HCT116 (cell line): ENCODE measurements at regions not wholly inside any gene's neighbourhood (a gene's known extent, or its start where the extent isn't known, plus 50 kb on each side); places are given as distances from the start of the nearest gene placed in this dataset.

Source experiments
- ATAC-seq: fragments of 200-7000 bp; cut with Tn5 transposase; 2 replicates; pipeline ENCODE4 v1.9.1; 2020; ENCODE audit warnings: mild to moderate bottlenecking, moderate library complexity
- BruUV-seq: library from RNA; stranded (reverse); fragments of 400-500 nt; replicated peaks from 2 replicates; lab custom pipeline; 2021; lab: Mats Ljungman, UMichigan
- CTCF ChIA-PET: fragments of 300-600 bp; sonication (Branson Sonifier 250); formaldehyde crosslinking; loops from one replicate; lab custom pipeline; 2021; ENCODE audit warnings: antibody characterized with exemption; lab: Charles Lee
- POLR2A ChIA-PET: fragments of 300-600, 350-600 bp; sonication (Branson Sonifier 250); formaldehyde crosslinking; loops from one replicate; lab custom pipeline; 2021; ENCODE audit warnings: antibody characterized with exemption; lab: Charles Lee
- RAD21 ChIA-PET, 2 experiments: fragments of 300-600 bp; sonication (Branson Sonifier 250); formaldehyde crosslinking; loops; one replicate each; lab custom pipeline; 2023; ENCODE audit warnings: low total read pairs in 2 of 2; ENCODE audit not compliant: uncharacterized antibody in 2 of 2, unreplicated experiment in 2 of 2, low non-redundant PET in 1 of 2; lab: Charles Lee
- DNase-seq: peaks from one replicate; pipeline ENCODE4 v3.0.0-alpha.2; 2010; ENCODE audit warnings: low read depth, low spot score
- H2AFZ ChIP-seq: fragments of 200-600 bp; shearing (Covaris generic), sonication (generic); 2 replicates; pipeline ENCODE4 v1.6.1; 2017; ENCODE audit warnings: low read depth, mixed run types, mixed read lengths, antibody characterized with exemption, low read length; ENCODE audit not compliant: poor library complexity, severe bottlenecking
- H3K27ac ChIP-seq: 2 replicates; pipeline ENCODE4 v1.5.1; 2012; ENCODE audit warnings: low read depth, low read length
- H3K27me3 ChIP-seq: fragments of 200-600 bp; sonication (generic); 2 replicates; pipeline ENCODE4 v1.6.1; 2016; ENCODE audit warnings: mixed run types, low read length, mixed read lengths; ENCODE audit not compliant: insufficient read depth
- H3K36me3 ChIP-seq, 2 experiments: fragments of 200-500 bp in 1 of 2; fragments of 200-600 bp in 1 of 2; sonication (Bioruptor generic) in 1 of 2; sonication (generic) in 1 of 2; 2 replicates each; pipeline versions ENCODE4 v1.5.1 to v1.6.1; 2014 to 2016; ENCODE audit warnings: low read length in 2 of 2, inconsistent platforms in 1 of 2, mixed read lengths in 1 of 2, mixed run types in 1 of 2; ENCODE audit not compliant: insufficient read depth in 2 of 2, control insufficient read depth in 1 of 2
- H3K4me1 ChIP-seq, 2 experiments: fragments of 200-600 bp in 1 of 2; sonication (generic) in 1 of 2; 2 replicates each; pipeline versions ENCODE4 v1.5.1 to v1.6.1; 2012 to 2017; ENCODE audit warnings: low read length in 2 of 2, inconsistent platforms in 1 of 2, mild to moderate bottlenecking in 1 of 2, mixed read lengths in 1 of 2, mixed run types in 1 of 2, moderate library complexity in 1 of 2; ENCODE audit not compliant: insufficient read depth in 2 of 2, control insufficient read depth in 1 of 2
- H3K4me2 ChIP-seq: fragments of 200-600 bp; sonication (generic); 2 replicates; pipeline ENCODE4 v1.6.1; 2017; ENCODE audit warnings: mixed run types, low read length, mixed read lengths
- H3K4me3 ChIP-seq, 2 experiments: fragments of 200-600 bp in 1 of 2; sonication (generic) in 1 of 2; replicated peaks in 1 of 2; 2 replicates each; pipeline ENCODE4 v1.5.1; 2011 to 2016; ENCODE audit warnings: low read length in 2 of 2, control low read depth in 1 of 2, low read depth in 1 of 2, mild to moderate bottlenecking in 1 of 2, mixed read lengths in 1 of 2, mixed run types in 1 of 2
- H3K79me2 ChIP-seq: fragments of 200-600 bp; sonication (generic); 2 replicates; pipeline ENCODE4 v1.6.1; 2017; ENCODE audit warnings: mild to moderate bottlenecking, mixed run types, low read length, moderate library complexity, mixed read lengths; ENCODE audit not compliant: insufficient read depth
- H3K9ac ChIP-seq: fragments of 200-600 bp; sonication (generic); 2 replicates; pipeline ENCODE4 v1.6.1; 2016; ENCODE audit warnings: low read length, mixed read lengths
- H3K9me2 ChIP-seq: fragments of 200-600 bp; sonication (generic), shearing (Covaris generic); 2 replicates; pipeline ENCODE4 v1.6.1; 2017; ENCODE audit warnings: mixed run types, mild to moderate bottlenecking, moderate library complexity; ENCODE audit not compliant: insufficient read depth
- H3K9me3 ChIP-seq, 2 experiments: fragments of 200-500 bp in 1 of 2; fragments of 200-600 bp in 1 of 2; sonication (Bioruptor generic) in 1 of 2; sonication (generic) in 1 of 2; 2 replicates each; pipeline ENCODE4 v1.6.1; 2014 to 2017; ENCODE audit warnings: low read length in 2 of 2, mixed read lengths in 2 of 2, inconsistent platforms in 1 of 2, low read depth in 1 of 2, mild to moderate bottlenecking in 1 of 2, mixed run types in 1 of 2, moderate library complexity in 1 of 2; ENCODE audit not compliant: control insufficient read depth in 1 of 2, insufficient read depth in 1 of 2
- H4K20me1 ChIP-seq: fragments of 200-600 bp; sonication (generic), shearing (Covaris generic); 2 replicates; pipeline ENCODE4 v1.6.1; 2017; ENCODE audit warnings: mixed run types, mild to moderate bottlenecking, moderate library complexity; ENCODE audit not compliant: insufficient read depth
- CBX3 ChIP-seq: IDR thresholded peaks from 2 replicates; pipeline ENCODE4 v1.6.1; 2012; ENCODE audit warnings: low read depth
- ELF1 ChIP-seq: IDR thresholded peaks from 2 replicates; pipeline ENCODE4 v1.6.1; 2012; ENCODE audit warnings: low read depth, borderline replicate concordance
- EZH2 ChIP-seq: fragments of 200-600 bp; sonication (generic); IDR thresholded peaks from 2 replicates; pipeline ENCODE4 v1.6.1; 2017; ENCODE audit warnings: antibody characterized with exemption, mixed run types
- FOSL1 ChIP-seq: IDR thresholded peaks from 2 replicates; pipeline ENCODE4 v1.6.1; 2012; ENCODE audit warnings: low read depth
- POLR2A ChIP-seq: IDR thresholded peaks from 2 replicates; pipeline ENCODE4 v1.7.0; 2011; ENCODE audit warnings: borderline replicate concordance; ENCODE audit not compliant: insufficient read depth, insufficient read length; ENCODE audit errors: extremely low read depth
- SP1 ChIP-seq: IDR thresholded peaks from 2 replicates; pipeline ENCODE4 v1.6.1; 2012; ENCODE audit warnings: low read depth
- SRF ChIP-seq: IDR thresholded peaks from 2 replicates; pipeline ENCODE4 v1.6.1; 2012; ENCODE audit warnings: low read depth
- intact Hi-C: fragments of 100-400 bp; cut with micrococcal nuclease; formaldehyde crosslinking; loops from 2 replicates; pipeline ENCODE4 v1.10.0; 2022
- TF ChIP-seq, protein P1 (sequence below): IDR thresholded peaks from 2 replicates; pipeline ENCODE4 v1.6.1; 2011; ENCODE audit warnings: mild to moderate bottlenecking, low read length, moderate library complexity; ENCODE audit not compliant: insufficient replicate concordance; ENCODE audit errors: extremely low read depth
- TF ChIP-seq, protein P2 (sequence below), 3 experiments: fragments of 200-600 bp in 1 of 3; sonication (generic) in 1 of 3; IDR thresholded peaks in 2 of 3; conservative IDR thresholded peaks in 1 of 3; 2 replicates each; pipeline ENCODE4 v1.5.1; 2012 to 2017; ENCODE audit warnings: low read depth in 2 of 3, low read length in 2 of 3, antibody characterized with exemption in 1 of 3, borderline replicate concordance in 1 of 3, control low read depth in 1 of 3, mild to moderate bottlenecking in 1 of 3, mixed read lengths in 1 of 3, mixed run types in 1 of 3, moderate library complexity in 1 of 3; ENCODE audit not compliant: insufficient read depth in 1 of 3

DNA sequence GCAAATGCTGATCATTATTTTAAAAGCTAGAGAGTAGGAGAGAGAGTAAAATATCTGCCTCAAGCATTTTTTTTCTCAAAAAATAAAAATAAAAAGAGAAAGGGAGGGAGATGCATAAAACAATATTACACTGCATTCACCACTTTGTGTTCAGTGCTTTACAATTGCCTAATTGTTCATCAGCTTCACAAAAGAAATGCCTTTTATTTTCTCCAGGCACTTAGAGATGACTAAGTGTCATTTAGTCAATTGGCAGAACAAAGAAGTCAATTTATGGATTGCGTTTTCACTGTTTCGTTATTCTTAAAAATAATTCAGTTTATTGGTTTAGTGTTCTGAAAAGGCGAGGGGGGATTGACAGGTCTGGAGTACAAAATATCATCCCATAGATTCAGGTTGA lies 232.5 kb upstream of the CCNH start:
- Histone ChIP-seq H3K4me1 (no peaks in the 10 kb centered on the region), H2AFZ (no peak overlapping the region), H3K4me3 (no peak overlapping the region), H3K9ac (no peak overlapping the region), H3K9me3 (no peaks in the 10 kb centered on the region), H3K36me3 (no peaks in the 10 kb centered on the region), H3K79me2 (no peaks in the 10 kb centered on the region), H3K9me2 (no peaks in the 10 kb centered on the region), H3K27me3 (no peaks in the 10 kb centered on the region), H3K4me2 (no peak overlapping the region), H4K20me1 (no peaks in the 10 kb centered on the region), H3K27ac (no peak overlapping the region)
- no peak for TF ChIP-seq CBX3
- TF ChIP-seq, protein P1, sequence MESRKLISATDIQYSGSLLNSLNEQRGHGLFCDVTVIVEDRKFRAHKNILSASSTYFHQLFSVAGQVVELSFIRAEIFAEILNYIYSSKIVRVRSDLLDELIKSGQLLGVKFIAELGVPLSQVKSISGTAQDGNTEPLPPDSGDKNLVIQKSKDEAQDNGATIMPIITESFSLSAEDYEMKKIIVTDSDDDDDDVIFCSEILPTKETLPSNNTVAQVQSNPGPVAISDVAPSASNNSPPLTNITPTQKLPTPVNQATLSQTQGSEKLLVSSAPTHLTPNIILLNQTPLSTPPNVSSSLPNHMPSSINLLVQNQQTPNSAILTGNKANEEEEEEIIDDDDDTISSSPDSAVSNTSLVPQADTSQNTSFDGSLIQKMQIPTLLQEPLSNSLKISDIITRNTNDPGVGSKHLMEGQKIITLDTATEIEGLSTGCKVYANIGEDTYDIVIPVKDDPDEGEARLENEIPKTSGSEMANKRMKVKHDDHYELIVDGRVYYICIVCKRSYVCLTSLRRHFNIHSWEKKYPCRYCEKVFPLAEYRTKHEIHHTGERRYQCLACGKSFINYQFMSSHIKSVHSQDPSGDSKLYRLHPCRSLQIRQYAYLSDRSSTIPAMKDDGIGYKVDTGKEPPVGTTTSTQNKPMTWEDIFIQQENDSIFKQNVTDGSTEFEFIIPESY, result no peak
- no peak for TF ChIP-seq SP1
- no peak for TF ChIP-seq POLR2A
- TF ChIP-seq, protein P2, sequence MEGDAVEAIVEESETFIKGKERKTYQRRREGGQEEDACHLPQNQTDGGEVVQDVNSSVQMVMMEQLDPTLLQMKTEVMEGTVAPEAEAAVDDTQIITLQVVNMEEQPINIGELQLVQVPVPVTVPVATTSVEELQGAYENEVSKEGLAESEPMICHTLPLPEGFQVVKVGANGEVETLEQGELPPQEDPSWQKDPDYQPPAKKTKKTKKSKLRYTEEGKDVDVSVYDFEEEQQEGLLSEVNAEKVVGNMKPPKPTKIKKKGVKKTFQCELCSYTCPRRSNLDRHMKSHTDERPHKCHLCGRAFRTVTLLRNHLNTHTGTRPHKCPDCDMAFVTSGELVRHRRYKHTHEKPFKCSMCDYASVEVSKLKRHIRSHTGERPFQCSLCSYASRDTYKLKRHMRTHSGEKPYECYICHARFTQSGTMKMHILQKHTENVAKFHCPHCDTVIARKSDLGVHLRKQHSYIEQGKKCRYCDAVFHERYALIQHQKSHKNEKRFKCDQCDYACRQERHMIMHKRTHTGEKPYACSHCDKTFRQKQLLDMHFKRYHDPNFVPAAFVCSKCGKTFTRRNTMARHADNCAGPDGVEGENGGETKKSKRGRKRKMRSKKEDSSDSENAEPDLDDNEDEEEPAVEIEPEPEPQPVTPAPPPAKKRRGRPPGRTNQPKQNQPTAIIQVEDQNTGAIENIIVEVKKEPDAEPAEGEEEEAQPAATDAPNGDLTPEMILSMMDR (IDR thresholded peaks at IDR 0.05 in 2 of 3, conservative IDR thresholded peaks at IDR 0.05 in 1 of 3; ENCODE audit: borderline replicate concordance in 1 of 3, insufficient read depth in 1 of 3, low read depth in 2 of 3, low read length in 2 of 3), result no peak
- TF ChIP-seq ELF1, result no peak
- no peak for TF ChIP-seq SRF
- TF ChIP-seq FOSL1, result no peak
- no peak for TF ChIP-seq EZH2
- ChIA-PET CTCF (no interaction called here), POLR2A (no interaction called here), RAD21 (no interaction called here)
- ATAC-seq (no peak), DNase-seq (peak; percentile 12)
- intact Hi-C loops, result no loop called here
- BruUV-seq, result no TSS peak
